HG02973 (cell line): ENCODE measurements at regions not wholly inside any gene's neighbourhood (a gene's known extent, or its start where the extent isn't known, plus 50 kb on each side); places are given as distances from the start of the nearest gene placed in this dataset.

Experiments used
- ATAC-seq: cut with Tn5 transposase; IDR thresholded peaks from one replicate; pipeline ENCODE4 v1.9.1; 2021; ENCODE audit warnings: moderate library complexity; ENCODE audit not compliant: unreplicated experiment

DNA sequence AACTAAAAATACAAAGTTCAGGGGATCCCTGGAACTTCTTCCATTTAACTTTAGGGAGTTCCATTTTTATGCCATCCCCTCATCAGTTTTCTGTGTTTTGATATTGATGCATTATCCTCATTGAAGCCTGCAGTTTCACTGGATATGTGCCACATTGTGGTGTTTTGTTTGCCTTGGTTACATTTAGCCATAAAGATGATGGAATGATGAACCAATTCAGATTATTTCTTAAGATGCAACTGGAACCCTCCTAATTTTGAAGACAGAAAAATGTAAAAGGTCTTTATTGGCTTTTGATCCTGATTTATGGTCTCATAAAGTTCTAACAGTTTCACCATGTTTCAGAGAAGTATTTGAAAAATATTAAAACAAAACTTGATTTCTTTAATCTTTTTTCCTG lies 314.2 kb upstream of the KLF6 start:
- no peak for ATAC-seq

DNA sequence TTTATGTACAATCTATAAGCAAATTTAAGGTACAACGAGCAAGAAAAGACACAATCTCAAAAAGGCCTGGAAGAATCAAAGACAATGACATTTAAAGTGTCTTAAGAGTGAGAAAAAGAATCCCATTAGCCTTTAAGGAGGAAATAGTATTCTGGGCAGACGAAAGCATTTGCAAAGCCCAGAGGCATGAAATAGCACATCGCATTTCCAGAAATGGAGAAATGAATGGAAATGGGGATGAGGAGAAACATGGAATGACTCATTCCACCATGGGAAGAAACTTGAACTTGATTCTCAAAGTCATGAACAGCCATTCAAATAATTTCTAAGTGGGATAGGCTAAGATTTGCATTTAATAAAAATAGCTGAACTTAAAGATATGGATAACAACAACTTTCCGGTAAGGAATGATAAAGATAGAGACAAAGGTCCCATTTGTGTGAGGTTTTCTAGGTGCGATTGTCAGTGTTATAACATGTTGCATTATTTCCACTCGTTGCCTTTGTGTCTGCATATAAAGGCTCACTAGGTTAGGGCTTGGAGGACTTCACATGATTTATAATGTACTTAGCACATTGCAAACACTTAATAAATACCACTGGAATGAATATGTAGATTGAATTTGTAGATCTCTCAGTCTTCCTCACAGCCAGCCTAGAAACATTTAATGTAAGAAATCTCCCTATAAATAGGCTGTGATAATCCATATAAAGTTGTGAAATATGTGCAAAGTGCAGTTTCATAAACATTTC lies 310.3 kb upstream of the KLF6 start:
- ATAC-seq: no peak

DNA sequence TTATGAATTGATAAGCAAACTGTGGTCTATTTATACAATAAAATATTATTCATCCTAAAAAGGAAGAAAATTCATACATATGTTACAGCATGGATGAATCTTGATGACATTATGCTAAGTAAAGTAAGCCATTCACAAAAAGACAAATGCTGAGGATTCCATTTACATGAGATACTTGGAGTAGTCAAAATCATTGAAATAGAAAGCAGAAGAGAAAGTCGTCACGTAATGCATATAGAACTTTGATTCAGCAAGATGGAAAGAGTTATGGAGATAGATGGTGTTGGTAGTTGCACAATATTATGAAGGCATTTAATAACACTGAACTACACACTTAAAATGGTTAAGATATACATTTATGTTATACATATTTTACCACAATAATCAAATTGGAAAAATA lies 309.7 kb upstream of the KLF6 start:
- no peak for ATAC-seq

- no peak for ATAC-seq
These were observed 308.4 kb upstream of the KLF6 start for GRCh38 chr10:4093438-4093837.

- ATAC-seq: no peak
These were observed 303.5 kb upstream of the KLF6 start for GRCh38 chr10:4088354-4089066.

DNA sequence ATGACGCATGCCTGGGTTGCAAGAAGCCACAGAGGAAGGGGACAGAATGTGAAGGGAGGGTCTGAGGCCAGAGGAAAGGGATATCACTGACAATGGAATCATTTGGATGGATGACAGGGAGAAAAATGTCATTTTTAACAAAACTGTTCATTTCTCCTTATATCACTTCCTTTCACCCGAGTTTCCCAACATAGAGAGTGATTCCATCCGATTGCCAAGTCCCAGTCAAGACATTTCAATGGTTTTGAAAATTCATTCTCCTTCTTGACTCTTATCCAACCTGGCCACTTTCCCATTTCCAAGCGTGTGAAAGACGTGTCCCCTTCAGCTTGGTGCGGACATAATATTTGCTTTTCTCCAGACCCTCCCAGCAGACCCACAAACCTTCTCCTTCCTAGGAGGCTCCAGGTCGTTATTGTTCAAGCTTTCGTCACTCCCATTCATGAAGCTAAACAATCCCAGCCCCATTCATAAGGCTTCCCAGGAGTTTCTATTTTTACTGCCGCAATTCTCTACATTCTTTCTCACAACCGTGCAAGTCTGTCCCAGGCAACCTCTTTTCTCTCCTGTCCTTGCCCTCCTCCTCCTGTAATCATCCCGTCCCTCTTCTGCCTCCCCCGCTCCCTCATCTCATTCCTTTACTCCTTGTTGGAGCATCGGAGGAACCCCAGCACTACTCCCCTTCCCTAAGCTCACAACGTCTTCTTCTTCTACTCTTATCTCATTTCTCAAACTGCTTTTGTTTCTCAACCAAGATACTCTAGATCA lies 301.3 kb upstream of the KLF6 start:
- no peak for ATAC-seq

DNA sequence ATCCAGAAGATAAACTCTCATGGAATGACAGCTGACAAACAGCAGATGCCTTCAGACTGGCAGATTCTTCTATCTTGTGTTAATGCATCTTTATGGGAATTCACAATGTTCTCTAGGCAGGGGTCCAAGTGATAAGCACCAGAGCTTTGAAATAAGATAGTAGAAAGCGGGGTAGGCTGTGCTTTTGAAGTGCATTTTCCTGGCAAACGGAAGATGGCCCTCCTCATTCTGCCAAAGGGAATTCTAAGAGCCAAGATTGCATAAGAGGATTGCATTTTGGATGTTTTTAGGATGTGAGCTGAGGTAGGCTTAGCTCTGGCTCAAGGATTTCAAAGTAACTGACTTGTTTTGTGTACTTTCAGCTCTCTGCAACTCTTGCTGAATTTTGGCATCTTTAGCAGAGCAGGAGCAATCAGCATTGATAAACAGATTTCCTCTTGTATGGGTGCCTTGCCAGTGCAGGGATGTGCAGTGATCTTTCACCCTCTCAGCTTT lies 298.5 kb upstream of the KLF6 start:
- ATAC-seq: no peak

- ATAC-seq: no peak
These were observed 297.9 kb upstream of the KLF6 start for GRCh38 chr10:4082861-4083260.

- no peak for ATAC-seq
These were observed 296.7 kb upstream of the KLF6 start for GRCh38 chr10:4081685-4082111.

DNA sequence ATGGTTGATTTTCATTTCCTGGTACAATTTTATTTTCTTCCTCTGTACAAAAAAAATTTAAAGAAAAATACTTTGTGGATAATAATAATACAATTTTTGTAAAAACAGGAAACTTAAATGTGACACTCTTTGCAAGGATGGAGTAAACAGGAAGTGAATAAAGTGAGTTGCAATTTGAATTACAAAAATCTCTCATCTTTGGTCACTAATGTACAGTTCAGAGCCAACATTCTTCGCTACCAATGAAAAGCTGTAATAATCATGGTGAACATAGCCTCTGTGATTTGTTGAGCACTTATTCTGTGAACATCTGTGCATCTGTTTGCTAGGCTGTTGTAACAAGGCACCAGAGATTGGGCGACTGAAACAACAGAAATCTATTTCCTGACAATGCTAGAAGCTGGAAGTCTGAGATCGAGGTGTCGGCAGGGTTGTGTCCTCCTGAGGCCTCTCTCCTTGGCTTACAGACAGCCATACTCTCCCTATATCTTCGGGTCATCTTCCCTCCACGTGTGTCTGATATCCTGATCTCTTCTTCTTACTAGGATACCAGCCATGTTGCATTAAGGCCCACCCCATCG lies 295.3 kb upstream of the KLF6 start:
- ATAC-seq: no peak

DNA sequence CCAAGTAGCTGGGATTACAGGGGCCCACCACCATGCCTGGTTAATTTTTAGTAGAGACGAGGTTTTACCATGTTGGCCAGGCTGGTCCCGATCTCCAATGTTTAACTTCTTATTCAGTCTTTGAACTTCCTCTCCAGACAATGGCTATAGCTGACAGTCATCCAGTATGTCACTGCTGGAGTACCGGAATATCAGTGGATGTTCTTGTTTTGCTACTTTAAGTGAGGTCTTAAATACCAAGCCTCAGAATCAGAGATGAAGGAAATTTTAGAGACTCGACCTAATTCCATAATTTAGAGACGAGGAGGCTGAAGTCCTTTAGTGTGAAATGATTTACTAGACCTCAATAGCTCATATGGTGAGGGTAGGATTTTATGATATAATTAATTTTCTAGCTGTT lies 294.8 kb upstream of the KLF6 start:
- no peak for ATAC-seq

DNA sequence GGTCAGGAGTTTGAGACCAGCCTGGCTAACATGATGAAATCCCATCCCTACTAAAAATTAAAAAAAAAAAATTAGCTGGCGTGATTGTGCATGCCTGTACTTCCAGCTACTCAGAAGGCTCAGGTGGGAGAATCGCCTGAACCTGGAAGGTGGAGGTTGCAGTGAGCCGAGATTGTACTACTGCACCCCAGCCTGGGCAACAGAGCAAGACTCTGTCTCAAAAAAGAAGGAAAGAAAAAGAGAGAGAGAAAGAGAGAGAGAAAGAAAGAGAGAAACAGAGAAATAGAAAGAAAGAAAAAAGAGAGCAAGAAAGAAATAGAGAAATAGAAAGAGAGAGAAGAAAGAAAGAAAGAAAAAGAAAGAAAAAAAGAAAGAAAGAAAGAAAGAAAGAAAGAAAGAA lies 292.8 kb upstream of the KLF6 start:
- ATAC-seq: no peak

DNA sequence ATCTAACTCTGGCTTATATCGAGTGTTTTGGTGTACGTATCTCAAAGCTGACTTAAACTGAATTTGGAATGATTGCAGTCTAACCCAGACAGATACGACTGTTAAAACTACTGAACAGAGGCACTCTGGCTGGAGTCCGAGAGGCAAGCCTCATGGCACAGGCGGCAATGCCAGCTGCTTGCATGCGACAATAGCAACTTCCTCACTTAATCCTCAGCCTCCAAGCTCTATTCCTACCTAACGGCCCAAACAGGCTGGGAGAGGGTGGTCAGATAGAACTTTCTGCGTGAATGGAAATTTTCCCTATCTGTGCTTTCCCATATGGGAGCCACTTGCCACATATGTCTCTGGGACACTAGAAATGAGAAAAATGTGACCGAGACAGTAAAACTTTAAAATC lies 292.0 kb upstream of the KLF6 start:
- ATAC-seq: no peak

- ATAC-seq: no peak
These were observed 290.4 kb upstream of the KLF6 start for GRCh38 chr10:4075443-4075842.

DNA sequence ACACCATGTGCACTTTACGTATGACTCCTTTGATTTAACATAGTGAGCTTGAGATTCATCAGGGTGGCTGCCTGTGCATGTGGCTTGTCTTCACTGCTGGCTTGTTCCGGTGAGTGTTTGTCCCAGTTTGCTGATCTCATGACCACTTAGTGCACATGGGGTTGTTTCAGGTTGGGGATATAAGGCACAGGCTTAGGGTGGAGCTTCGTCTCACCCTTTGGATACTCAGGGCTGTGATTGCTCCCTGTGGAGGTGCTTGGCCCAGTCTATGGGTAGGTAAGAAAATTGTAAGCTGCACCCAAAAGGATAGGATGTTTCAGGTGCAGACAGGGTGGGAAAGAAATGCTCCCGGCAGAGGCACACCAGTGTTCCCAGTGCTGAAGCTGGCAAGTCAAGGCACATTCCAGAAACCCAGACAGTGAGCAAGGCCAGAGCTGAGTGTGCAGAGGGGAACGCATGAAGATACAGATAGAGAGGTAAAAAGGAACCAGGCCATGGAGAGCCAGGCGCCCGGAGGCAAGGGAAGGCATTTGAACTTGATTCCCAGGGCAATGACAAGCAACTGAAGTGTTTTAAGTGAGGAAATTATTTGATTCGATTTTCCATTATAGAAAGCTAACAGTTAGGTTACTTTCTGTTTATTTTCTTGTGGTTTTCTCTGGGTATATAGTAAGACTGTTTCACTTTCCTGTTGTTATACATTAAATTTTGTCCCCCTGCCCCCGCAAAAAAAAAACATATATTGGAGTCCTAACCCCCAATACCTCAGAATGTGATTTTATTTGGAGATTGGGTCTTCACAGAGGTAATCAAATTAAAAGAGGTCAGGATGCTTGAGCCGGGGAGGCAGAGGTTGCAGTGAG lies 289.8 kb upstream of the KLF6 start:
- ATAC-seq: no peak

GRCh38 chr10:4073912-4074311 lies 288.9 kb upstream of the KLF6 start:
- no peak for ATAC-seq

DNA sequence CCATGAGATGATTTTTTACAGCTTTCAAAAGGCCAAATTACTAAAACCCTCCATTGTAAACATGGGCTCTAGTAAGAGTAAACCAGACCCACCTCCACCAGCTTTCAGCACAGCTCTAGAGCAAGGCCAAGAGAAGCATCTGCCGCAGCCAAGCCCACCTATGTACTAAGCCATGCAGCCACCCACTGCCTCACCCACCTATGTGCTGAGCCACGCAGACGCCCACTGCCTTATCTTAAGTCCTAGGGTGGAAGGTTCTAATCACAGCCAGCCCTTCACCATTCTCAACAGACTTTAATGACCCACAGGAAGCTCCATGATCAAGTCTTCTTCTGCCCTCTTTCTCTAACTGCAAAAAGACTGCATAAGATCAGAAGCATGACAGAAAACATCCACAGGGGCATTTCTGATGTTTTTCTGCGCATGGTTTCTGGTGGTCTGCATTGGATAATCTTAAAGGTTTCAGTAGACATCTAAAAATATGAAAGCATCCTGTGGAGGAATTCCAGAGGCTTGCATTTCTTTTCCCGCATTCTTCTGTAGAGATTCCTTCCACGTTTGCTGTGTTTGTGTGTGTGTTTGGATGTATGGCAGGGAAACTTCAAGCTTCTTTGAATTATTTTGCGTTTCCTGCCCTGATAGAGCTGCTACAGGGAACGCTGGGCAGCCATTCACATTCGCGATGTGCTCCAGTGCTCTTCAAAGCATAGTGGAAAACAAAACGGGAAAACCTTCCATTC lies 286.1 kb upstream of the KLF6 start:
- no peak for ATAC-seq

DNA sequence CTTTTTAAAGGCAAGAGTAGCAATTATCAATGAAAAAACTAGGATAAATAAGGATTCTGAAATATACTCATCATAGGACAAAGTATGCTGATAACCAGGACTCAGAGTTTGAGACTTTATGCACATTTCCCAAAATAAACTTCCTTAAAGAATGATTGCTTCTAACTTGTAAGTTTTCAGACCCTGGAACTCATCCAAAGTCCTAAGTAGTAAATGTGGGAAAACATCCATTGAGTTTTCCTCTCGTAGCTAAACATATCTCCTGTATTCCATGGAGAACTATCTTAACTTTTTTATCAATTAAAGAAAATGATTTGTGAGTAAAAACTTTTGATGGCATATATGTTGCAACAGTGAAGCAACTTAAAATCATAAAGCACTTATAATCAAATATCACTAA lies 285.2 kb upstream of the KLF6 start:
- no peak for ATAC-seq

DNA sequence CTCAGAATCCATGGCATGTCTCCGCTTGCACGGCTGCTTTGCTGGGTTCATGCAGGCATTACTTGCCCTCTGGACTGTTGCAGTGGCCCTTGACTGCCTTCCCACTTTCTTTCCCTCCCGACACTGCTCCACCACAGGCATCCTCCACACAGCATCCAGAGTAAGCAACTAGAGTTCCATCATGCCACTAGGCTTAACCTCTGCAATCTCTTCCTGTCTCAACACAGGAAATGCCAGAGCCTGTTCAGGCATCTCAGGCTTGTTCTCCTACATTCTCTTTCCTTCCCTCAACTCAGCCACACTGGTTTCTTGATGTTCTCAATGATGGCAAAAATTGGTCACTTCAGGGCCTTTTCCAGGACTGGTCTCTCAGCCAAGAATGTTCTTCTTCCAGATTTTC lies 284.5 kb upstream of the KLF6 start:
- ATAC-seq: no peak

GRCh38 chr10:4068629-4069028 lies 283.6 kb upstream of the KLF6 start:
- ATAC-seq: no peak
